CD14-positive monocyte (primary cell): ENCODE measurements at regions not wholly inside any gene's neighbourhood (a gene's known extent, or its start where the extent isn't known, plus 50 kb on each side); places are given as distances from the start of the nearest gene placed in this dataset.

ENCODE experiments used
- DNase-seq, 3 donors: peaks; one replicate each; pipeline ENCODE4 v3.0.0-alpha.2; 2011 to 2022
- H2AFZ ChIP-seq: 2 replicates; pipeline ENCODE4 v1.6.0; 2012; ENCODE audit warnings: mild to moderate bottlenecking, low read depth, low read length, inconsistent platforms; ENCODE audit not compliant: insufficient read depth, poor library complexity, severe bottlenecking
- H3K27ac ChIP-seq, 2 donors: 1 replicate in 1 of 2; 2 replicates in 1 of 2; pipeline ENCODE4 v1.5.1; 2012 to 2013; ENCODE audit warnings: low read length in 2 of 2, control low read depth in 1 of 2, inconsistent platforms in 1 of 2, low read depth in 1 of 2, mild to moderate bottlenecking in 1 of 2
- H3K27me3 ChIP-seq, 2 donors: one replicate each; pipeline versions ENCODE4 v1.6.0 to v1.6.1; 2011 to 2013; ENCODE audit warnings: low read length in 2 of 2; ENCODE audit not compliant: control insufficient read depth in 2 of 2, insufficient read depth in 2 of 2
- H3K36me3 ChIP-seq, 2 donors: replicated peaks in 1 of 2; 1 replicate in 1 of 2; 2 replicates in 1 of 2; pipeline versions ENCODE4 v1.5.1 to v1.6.1; 2012 to 2013; ENCODE audit warnings: low read length in 2 of 2, control low read depth in 1 of 2, inconsistent platforms in 1 of 2, mild to moderate bottlenecking in 1 of 2; ENCODE audit not compliant: insufficient read depth in 2 of 2, control insufficient read depth in 1 of 2
- H3K4me1 ChIP-seq, 2 donors: 1 replicate in 1 of 2; 2 replicates in 1 of 2; pipeline versions ENCODE4 v1.5.1 to v1.6.1; 2012 to 2013; ENCODE audit warnings: low read length in 2 of 2, control low read depth in 1 of 2, inconsistent platforms in 1 of 2, mild to moderate bottlenecking in 1 of 2, moderate library complexity in 1 of 2; ENCODE audit not compliant: insufficient read depth in 2 of 2, control insufficient read depth in 1 of 2
- H3K4me2 ChIP-seq: replicated peaks from 2 replicates; pipeline ENCODE3; 2012; ENCODE audit warnings: low read length, moderate library complexity, mild to moderate bottlenecking; ENCODE audit not compliant: poor library complexity, severe bottlenecking; ENCODE audit errors: extremely low read depth
- H3K4me3 ChIP-seq, 3 experiments: fragments of 200-600 bp in 1 of 3; sonication (generic) in 1 of 3; replicated peaks in 1 of 3; 1 replicate in 2 of 3; 2 replicates in 1 of 3; pipeline ENCODE4 v1.5.1; 2011 to 2013; ENCODE audit warnings: low read length in 3 of 3, mild to moderate bottlenecking in 3 of 3, control low read depth in 2 of 3, low read depth in 2 of 3, inconsistent platforms in 1 of 3, moderate library complexity in 1 of 3
- H3K79me2 ChIP-seq: 2 replicates; pipeline ENCODE4 v1.6.0; 2012; ENCODE audit warnings: mild to moderate bottlenecking, control low read depth, inconsistent platforms, low read length, moderate library complexity; ENCODE audit not compliant: insufficient read depth
- H3K9ac ChIP-seq: 2 replicates; pipeline ENCODE4 v1.6.0; 2017; ENCODE audit warnings: low read length, mild to moderate bottlenecking; ENCODE audit not compliant: insufficient read depth, poor library complexity, severe bottlenecking
- H3K9me3 ChIP-seq, 2 donors: replicated peaks in 1 of 2; 1 replicate in 1 of 2; 2 replicates in 1 of 2; pipeline versions ENCODE4 v1.5.1 to v1.6.1; 2012 to 2013; ENCODE audit warnings: low read length in 2 of 2, control low read depth in 1 of 2; ENCODE audit not compliant: control insufficient read depth in 1 of 2, insufficient read depth in 1 of 2
- H4K20me1 ChIP-seq: 2 replicates; pipeline ENCODE4 v1.6.0; 2012; ENCODE audit warnings: mild to moderate bottlenecking, low read length, control low read depth, moderate library complexity; ENCODE audit not compliant: insufficient read depth
- H3K27ac Mint-ChIP-seq, 7 donors: one replicate each; pipeline ENCODE4 v1.8.0; 2020; ENCODE audit warnings: mild to moderate bottlenecking in 7 of 7, mixed read lengths in 7 of 7, moderate library complexity in 6 of 7, inconsistent platforms in 2 of 7
- H3K27me3 Mint-ChIP-seq, 3 donors: one replicate each; pipeline ENCODE4 v1.8.0; 2021 to 2022; ENCODE audit warnings: low read depth in 3 of 3, mild to moderate bottlenecking in 3 of 3, mixed read lengths in 3 of 3, moderate library complexity in 3 of 3, inconsistent platforms in 1 of 3
- H3K36me3 Mint-ChIP-seq, 2 donors: one replicate each; pipeline ENCODE4 v1.8.0; 2020; ENCODE audit warnings: mixed read lengths in 2 of 2, inconsistent platforms in 1 of 2, mild to moderate bottlenecking in 1 of 2
- H3K4me1 Mint-ChIP-seq: one replicate; pipeline ENCODE4 v1.8.0; 2020; ENCODE audit warnings: mild to moderate bottlenecking, mixed read lengths
- H3K4me3 Mint-ChIP-seq, 2 donors: one replicate each; pipeline ENCODE4 v1.8.0; 2020; ENCODE audit warnings: mild to moderate bottlenecking in 2 of 2, mixed read lengths in 2 of 2, moderate library complexity in 1 of 2
- H3K9me3 Mint-ChIP-seq, 7 donors: one replicate each; pipeline ENCODE4 v1.8.0; 2020 to 2022; ENCODE audit warnings: mixed read lengths in 7 of 7, mild to moderate bottlenecking in 6 of 7, moderate library complexity in 6 of 7, inconsistent platforms in 2 of 7
- WGBS: methylation state at CpG from one replicate; pipeline ENCODE4 v1.1.5; 2013; ENCODE audit warnings: missing lambda C conversion rate; ENCODE audit not compliant: insufficient coverage; 5-methylcytosine and 5-hydroxymethylcytosine counted together
- intact Hi-C, 2 donors: fragments of 100-400 bp; cut with micrococcal nuclease; formaldehyde crosslinking; loops; one replicate each; pipeline versions ENCODE4 v1.15.0 to v1.15.1; 2023
- TF ChIP-seq, protein P1 (sequence below): fragments of 200-600 bp; IDR thresholded peaks from one replicate; pipeline ENCODE4 v1.8.0; 2022; ENCODE audit warnings: antibody characterized with exemption, mild to moderate bottlenecking

DNA sequence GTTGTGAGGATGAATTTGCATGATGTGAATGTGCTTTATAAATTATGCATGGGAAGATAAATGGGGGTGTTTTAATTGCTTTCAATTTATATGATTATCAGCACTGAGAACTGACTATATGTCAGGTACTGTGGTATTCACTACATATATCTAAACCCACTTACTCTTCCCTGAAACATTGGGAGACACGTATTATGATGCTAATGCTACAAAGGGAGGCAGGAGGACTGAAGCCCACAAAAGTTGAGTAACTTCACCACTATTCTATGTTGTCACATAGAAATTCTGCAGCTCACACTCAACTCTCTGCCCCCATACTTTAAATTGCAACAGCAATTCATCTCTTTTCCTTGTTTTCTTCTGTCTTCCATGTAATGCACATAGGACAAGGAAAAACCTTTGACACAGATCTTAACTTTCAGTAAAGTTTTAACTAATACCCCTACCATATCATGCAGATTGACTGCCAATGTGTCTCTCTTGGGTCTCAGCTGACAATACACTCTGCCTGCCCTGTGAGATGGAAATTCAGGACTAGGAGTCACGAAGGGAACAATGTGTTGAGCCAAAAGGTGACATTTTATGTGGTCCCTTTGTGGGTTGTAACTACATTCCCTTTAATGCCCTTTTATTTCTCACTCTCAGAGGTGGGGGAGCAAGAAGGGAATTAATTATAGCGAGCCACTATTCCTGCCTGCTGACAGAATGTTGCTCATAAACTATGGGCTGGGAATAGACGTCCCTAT lies 691.0 kb upstream of the SORCS1 start:
- TF ChIP-seq, protein P1, sequence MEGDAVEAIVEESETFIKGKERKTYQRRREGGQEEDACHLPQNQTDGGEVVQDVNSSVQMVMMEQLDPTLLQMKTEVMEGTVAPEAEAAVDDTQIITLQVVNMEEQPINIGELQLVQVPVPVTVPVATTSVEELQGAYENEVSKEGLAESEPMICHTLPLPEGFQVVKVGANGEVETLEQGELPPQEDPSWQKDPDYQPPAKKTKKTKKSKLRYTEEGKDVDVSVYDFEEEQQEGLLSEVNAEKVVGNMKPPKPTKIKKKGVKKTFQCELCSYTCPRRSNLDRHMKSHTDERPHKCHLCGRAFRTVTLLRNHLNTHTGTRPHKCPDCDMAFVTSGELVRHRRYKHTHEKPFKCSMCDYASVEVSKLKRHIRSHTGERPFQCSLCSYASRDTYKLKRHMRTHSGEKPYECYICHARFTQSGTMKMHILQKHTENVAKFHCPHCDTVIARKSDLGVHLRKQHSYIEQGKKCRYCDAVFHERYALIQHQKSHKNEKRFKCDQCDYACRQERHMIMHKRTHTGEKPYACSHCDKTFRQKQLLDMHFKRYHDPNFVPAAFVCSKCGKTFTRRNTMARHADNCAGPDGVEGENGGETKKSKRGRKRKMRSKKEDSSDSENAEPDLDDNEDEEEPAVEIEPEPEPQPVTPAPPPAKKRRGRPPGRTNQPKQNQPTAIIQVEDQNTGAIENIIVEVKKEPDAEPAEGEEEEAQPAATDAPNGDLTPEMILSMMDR, result no peak
- Histone ChIP-seq H3K4me2 (no peak overlapping the region), H3K9me3 (no peaks in the 10 kb centered on the region), H3K4me1 (no peaks in the 10 kb centered on the region), H2AFZ (no peak overlapping the region), H4K20me1 (no peaks in the 10 kb centered on the region), H3K9ac (no peak overlapping the region), H3K36me3 (no peaks in the 10 kb centered on the region), H3K4me3 (no peak overlapping the region), H3K27ac (no peak overlapping the region), H3K27me3 (no peaks in the 10 kb centered on the region), H3K79me2 (no peaks in the 10 kb centered on the region)
- intact Hi-C loops, result no loop called here
- no peaks in the 10 kb centered on the region for H3K27me3 Mint-ChIP-seq
- no peak for DNase-seq
- no peak overlapping the region for H3K27ac Mint-ChIP-seq
- 86% methylated on average over 1 of the region's 4 CpGs for WGBS
- no peak overlapping the region for H3K4me3 Mint-ChIP-seq
- H3K4me1 Mint-ChIP-seq, result no peaks in the 10 kb centered on the region
- H3K36me3 Mint-ChIP-seq, result no peaks in the 10 kb centered on the region
- peaks cover 0 to 2% (median 0%) of the 10 kb centered on the region in 7 donors for H3K9me3 Mint-ChIP-seq

DNA sequence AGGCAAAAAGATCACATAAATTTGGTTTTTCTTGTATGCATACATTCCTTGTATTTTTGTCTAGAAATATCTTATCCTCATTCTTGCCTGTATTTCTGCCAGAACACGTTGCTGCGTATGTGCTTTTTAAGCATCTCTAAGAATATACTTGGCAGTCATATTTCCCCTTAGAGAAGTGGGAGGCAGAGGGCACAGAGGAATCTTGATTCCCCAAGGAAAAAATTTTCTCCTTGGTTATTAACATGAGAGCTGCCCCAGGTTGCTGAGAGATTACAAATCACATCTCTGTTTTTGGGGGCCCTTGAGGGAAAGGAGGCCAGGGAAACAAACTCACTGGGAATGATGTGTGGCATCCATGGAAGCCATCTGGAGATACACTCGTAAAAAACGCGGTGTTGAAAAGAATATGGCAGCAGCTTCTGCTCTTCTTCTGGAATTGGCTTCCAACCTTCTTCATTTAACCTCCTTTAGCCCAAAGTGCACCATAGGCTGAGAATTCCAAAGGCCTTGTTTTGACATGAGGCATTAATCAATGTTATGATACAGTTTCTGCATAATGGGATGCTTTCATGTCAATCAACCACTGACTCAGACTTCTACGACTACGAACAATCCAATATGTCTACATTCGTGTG lies 684.3 kb upstream of the SORCS1 start:
- H3K9me3 Mint-ChIP-seq, result peaks cover 0 to 4% (median 0%) of the 10 kb centered on the region in 7 donors
- WGBS, result 100% methylated on average over 1 of the region's 8 CpGs
- H3K27ac Mint-ChIP-seq, result no peak overlapping the region
- no peak overlapping the region for H3K4me3 Mint-ChIP-seq
- Histone ChIP-seq H4K20me1 (no peaks in the 10 kb centered on the region), H3K4me1 (no peaks in the 10 kb centered on the region), H3K4me2 (no peak overlapping the region), H3K9ac (no peak overlapping the region), H2AFZ (no peak overlapping the region), H3K36me3 (no peaks in the 10 kb centered on the region), H3K9me3 (no peaks in the 10 kb centered on the region), H3K27ac (no peak overlapping the region), H3K27me3 (no peaks in the 10 kb centered on the region), H3K79me2 (no peaks in the 10 kb centered on the region), H3K4me3 (no peak overlapping the region)
- H3K4me1 Mint-ChIP-seq, result no peaks in the 10 kb centered on the region
- H3K27me3 Mint-ChIP-seq, result no peaks in the 10 kb centered on the region
- TF ChIP-seq, protein P1, result no peak
- H3K36me3 Mint-ChIP-seq, result no peaks in the 10 kb centered on the region
- no peak for DNase-seq
- intact Hi-C loops, result no loop called here
